GM12878 (cell line): ENCODE measurements at regions not wholly inside any gene's neighbourhood (a gene's known extent, or its start where the extent isn't known, plus 50 kb on each side); places are given as distances from the start of the nearest gene placed in this dataset.

Experiments used
- BCL11A ChIP-seq: IDR thresholded peaks from 2 replicates; pipeline ENCODE4 v1.6.1; 2011; ENCODE audit warnings: low read depth, low read length
- CEBPB ChIP-seq, 2 experiments: fragments of 150-350 bp in 1 of 2; IDR thresholded peaks; 2 replicates each; pipeline ENCODE4 v1.6.1; 2012 to 2014; ENCODE audit warnings: low read depth in 2 of 2, low read length in 2 of 2, borderline replicate concordance in 1 of 2, inconsistent platforms in 1 of 2
- EP300 ChIP-seq, 2 experiments: fragments of 150-350 bp in 1 of 2; IDR thresholded peaks; 2 replicates each; pipeline ENCODE4 v1.6.1; 2011 to 2012; ENCODE audit warnings: low read depth in 2 of 2, low read length in 2 of 2, borderline replicate concordance in 1 of 2, improper control_type of control experiment in 1 of 2, inconsistent platforms in 1 of 2; ENCODE audit not compliant: control insufficient read depth in 1 of 2
- MTA2 ChIP-seq: fragments of 450-650 bp; IDR thresholded peaks from 2 replicates; pipeline ENCODE4 v1.6.1; 2016; ENCODE audit warnings: low read depth, mild to moderate bottlenecking, moderate library complexity
- MYB ChIP-seq: fragments of 150-350 bp; IDR thresholded peaks from 2 replicates; pipeline ENCODE4 v1.6.1; 2014; ENCODE audit warnings: mild to moderate bottlenecking, low read depth, low read length, borderline replicate concordance
- NFYA ChIP-seq: IDR thresholded peaks from 2 replicates; pipeline ENCODE4 v1.6.1; 2011; ENCODE audit warnings: low read depth, mild to moderate bottlenecking, low read length, improper control_type of control experiment, borderline replicate concordance
- POLR2AphosphoS5 ChIP-seq: IDR thresholded peaks from 2 replicates; pipeline ENCODE4 v1.6.1; 2011; ENCODE audit warnings: mild to moderate bottlenecking, low read length, inconsistent platforms
- RAD21 ChIP-seq: IDR thresholded peaks from 2 replicates; pipeline ENCODE4 v1.6.1; 2011; ENCODE audit warnings: mild to moderate bottlenecking, low read depth, low read length, moderate library complexity; ENCODE audit not compliant: insufficient read depth
- REST ChIP-seq: IDR thresholded peaks from 2 replicates; pipeline ENCODE4 v1.6.1; 2012; ENCODE audit warnings: mild to moderate bottlenecking, low read depth, low read length
- TARDBP ChIP-seq: IDR thresholded peaks from 2 replicates; pipeline ENCODE4 v1.6.1; 2016; ENCODE audit warnings: borderline replicate concordance
- ZNF207 ChIP-seq: fragments of 450-650 bp; IDR thresholded peaks from 2 replicates; pipeline ENCODE4 v1.6.1; 2014; ENCODE audit warnings: antibody characterized with exemption, mild to moderate bottlenecking, borderline replicate concordance
- ZNF274 ChIP-seq: IDR thresholded peaks from one replicate; pipeline ENCODE4 v1.8.0; 2011; ENCODE audit not compliant: insufficient read length, insufficient read depth
- TF ChIP-seq, protein P1 (sequence below), 3 experiments: IDR thresholded peaks in 2 of 3; conservative IDR thresholded peaks in 1 of 3; 2 replicates each; pipeline ENCODE4 v1.5.1; 2011; ENCODE audit warnings: low read depth in 3 of 3, low read length in 3 of 3, mild to moderate bottlenecking in 3 of 3, control low read depth in 2 of 3, moderate library complexity in 2 of 3, inconsistent platforms in 1 of 3, mixed read lengths in 1 of 3; ENCODE audit not compliant: control insufficient read depth in 2 of 3, insufficient read depth in 1 of 3; ENCODE audit errors: extremely low read depth in 1 of 3

DNA sequence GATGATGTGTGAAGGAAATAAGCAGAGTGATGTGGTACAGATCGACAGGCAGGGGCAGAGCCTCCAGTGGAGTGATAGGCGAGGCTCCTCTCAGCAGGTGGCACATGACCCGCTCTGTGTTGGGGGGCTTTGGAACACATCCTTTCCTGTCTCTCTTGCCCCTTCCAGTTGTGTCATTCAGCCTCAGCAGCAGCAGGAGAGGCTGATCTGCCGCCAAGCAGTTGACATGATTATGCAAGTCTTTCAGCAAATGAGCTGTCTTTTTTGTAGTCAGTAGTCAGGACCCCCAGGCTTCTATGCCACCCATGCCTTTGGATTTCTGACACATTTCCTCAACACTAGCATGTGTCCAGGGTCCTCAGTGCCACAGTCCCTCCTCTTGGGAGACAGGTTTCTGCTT lies 307.1 kb upstream of the C1orf174 start:
- TF ChIP-seq TARDBP (no peak), POLR2AphosphoS5 (no peak), REST (no peak), CEBPB (IDR thresholded peaks at IDR 0.05; ENCODE audit: borderline replicate concordance in 1 of 2, low read depth in 2 of 2, low read length in 2 of 2) (no peak), NFYA (no peak), EP300 (IDR thresholded peaks at IDR 0.05; ENCODE audit: borderline replicate concordance in 1 of 2, control insufficient read depth in 1 of 2, low read depth in 2 of 2, low read length in 2 of 2) (no peak), MYB (no peak), RAD21 (no peak), BCL11A (no peak), ZNF274 (no peak), MTA2 (no peak), ZNF207 (no peak)
- TF ChIP-seq, protein P1, sequence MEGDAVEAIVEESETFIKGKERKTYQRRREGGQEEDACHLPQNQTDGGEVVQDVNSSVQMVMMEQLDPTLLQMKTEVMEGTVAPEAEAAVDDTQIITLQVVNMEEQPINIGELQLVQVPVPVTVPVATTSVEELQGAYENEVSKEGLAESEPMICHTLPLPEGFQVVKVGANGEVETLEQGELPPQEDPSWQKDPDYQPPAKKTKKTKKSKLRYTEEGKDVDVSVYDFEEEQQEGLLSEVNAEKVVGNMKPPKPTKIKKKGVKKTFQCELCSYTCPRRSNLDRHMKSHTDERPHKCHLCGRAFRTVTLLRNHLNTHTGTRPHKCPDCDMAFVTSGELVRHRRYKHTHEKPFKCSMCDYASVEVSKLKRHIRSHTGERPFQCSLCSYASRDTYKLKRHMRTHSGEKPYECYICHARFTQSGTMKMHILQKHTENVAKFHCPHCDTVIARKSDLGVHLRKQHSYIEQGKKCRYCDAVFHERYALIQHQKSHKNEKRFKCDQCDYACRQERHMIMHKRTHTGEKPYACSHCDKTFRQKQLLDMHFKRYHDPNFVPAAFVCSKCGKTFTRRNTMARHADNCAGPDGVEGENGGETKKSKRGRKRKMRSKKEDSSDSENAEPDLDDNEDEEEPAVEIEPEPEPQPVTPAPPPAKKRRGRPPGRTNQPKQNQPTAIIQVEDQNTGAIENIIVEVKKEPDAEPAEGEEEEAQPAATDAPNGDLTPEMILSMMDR (IDR thresholded peaks at IDR 0.05 in 2 of 3, conservative IDR thresholded peaks at IDR 0.05 in 1 of 3; ENCODE audit: control insufficient read depth in 2 of 3, extremely low read depth in 1 of 3, insufficient read depth in 1 of 3, low read depth in 3 of 3, low read length in 3 of 3) = no peak
